Activated CD8-positive, alpha-beta memory T cell treated with anti-CD3 and anti-CD28 coated beads, Interleukin-2, amount 50 U/mL, for 48 hours (primary cell): ENCODE measurements at regions not wholly inside any gene's neighbourhood (a gene's known extent, or its start where the extent isn't known, plus 50 kb on each side); places are given as distances from the start of the nearest gene placed in this dataset.
"Not testable (repeated sequence)": the region's sequence is repeated elsewhere in the genome, so short reads cannot be mapped to it uniquely, and the experiment has no call there.

ENCODE experiments used
- DNase-seq: peaks from one replicate; pipeline ENCODE4 v3.0.0-alpha.2; 2020

DNA sequence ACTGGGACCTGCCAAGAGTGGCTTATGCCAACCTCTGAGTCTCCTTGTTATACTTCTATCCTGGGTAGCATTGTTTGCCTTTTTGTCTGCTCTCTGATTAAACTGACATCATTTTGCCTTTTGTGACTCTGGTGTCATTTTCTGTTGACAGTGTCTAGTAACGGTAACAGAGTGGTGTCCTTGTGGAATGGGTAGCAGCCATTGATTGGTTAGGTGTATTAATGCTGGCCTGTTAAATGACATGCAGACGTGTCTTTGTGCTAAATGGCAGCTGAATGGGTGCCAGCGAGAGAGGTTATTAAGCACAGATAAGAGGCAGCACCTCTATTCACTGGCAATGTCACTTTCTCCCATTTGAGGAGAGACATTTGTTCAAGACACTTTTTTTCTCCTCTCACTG is 1289.4 kb downstream of the PCDH9 start:
- DNase-seq: no peak

DNA sequence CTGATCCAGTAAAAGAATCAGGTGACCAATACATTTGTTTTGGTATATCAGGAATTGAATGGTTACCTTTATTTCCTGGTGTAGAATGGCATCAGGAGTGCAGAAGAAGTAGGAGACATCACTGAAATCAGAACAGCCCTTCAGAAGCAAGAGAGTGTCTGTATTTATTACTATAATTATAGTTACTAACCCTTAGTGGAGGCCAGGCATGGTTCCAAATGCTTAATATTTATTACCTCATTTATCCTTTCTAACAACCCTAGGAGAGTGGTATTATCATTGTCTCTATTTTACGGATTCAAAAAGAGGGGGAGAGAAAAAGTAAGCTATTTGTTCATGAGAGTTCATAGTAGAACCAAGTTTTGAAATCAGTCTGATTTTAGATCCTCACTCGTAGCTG is 1292.9 kb downstream of the PCDH9 start:
- no peak for DNase-seq

DNA sequence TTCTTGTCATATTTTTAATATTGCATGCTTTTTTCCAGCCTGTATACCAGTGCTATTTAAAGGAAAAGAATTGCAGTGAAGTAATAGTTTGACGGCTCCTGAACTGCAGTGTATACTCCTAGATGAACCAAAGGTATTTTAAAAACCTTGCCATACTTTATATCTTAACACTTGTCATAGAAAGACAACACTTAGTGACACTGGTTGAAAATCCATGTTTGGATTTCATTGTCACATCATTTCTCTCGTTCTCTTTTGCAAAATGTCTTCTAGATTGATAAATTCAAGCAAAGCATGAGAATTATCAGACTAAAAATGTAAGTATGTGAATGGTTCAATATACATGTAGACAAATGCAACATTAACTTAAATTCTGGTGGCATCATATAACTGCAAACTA is 1293.9 kb downstream of the PCDH9 start:
- no peak for DNase-seq

DNA sequence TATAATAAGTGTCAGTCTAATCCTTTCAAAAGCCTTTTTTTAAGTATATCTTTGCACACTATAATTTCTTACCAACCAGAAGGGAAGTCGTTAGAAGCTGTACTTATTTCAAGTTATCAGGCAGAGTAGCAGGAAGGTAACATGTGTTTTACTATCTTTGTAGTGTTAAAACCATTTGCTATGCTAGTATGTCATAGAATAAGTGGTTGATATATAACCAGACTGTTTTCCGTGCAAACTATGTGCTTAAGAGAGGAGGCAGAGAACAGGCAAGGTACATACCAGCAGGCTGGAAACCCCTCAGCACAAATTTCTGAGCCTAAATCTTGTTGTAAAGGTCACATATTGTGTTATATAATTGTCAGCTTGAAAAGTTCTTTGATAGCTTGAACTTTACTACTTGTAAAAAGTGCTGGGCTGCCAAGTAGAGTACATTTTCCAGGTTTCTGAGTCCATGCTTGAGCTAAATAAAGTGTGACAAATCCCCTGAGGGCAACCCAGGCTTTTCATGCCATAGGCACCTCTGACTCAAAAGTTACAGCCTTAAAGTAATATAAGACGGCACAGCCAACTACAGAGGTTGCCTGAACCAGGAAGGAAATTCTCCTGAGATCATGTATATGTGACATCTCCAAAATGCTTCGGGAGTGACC is 1297.4 kb downstream of the PCDH9 start:
- DNase-seq: no peak

DNA sequence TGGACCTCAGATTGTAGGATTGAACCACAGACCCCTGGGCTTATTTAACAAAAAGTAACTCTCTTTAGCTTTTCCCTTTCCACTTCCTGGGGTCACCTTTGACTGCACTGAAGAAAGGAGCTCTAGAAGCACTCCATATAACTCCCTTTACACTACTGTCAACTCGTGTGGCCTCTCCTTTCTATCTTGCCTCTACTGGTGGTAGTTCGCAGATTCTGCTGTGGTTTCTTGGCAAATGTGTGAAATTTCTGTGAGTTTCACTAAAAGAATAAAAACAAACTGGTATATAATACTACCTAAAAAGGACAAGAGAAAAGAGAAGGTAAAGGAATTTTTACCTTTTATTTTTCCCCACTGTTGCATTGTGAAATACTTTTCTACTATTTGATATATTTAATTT is 1298.1 kb downstream of the PCDH9 start:
- no peak for DNase-seq

DNA sequence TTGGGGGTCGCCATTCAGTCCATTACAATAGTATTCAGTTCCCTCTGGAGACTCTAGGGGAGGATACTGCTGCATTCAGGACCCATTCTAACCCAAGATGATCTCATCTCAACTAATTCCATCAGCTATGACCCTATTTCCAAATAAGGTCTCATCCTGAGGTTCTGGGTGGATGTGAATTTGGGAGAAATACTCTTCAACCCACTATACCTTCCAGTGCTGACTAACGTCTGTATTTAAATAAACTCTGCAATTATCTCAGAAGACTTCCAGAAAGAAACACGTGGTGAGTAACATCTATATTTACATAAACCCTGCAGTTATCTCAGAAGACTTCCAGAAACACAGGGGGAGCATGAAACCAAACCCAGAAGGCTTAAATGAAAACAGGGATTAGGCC is 1300.7 kb downstream of the PCDH9 start:
- DNase-seq: no peak

DNA sequence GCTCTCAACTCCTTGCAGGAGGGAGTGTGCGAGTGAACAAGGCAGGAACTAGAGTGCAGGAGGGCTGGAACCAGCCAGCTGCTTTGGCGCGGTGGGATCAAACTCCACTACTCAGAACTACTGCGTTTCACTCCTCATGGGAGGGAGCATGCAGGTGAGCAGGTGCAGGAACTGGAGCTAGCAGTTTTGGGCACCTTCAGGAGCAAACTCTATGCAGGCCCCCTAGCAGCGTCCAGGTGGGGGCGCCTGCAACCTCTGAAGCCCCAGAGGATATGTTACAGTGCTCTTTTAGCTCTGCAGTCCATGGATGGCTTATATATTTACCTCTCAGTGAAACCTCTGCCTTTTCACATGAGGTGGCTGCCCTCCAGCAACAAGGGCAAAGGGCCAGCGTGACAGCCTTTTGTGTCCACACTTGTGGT is 1303.4 kb downstream of the PCDH9 start:
- no peak for DNase-seq

DNA sequence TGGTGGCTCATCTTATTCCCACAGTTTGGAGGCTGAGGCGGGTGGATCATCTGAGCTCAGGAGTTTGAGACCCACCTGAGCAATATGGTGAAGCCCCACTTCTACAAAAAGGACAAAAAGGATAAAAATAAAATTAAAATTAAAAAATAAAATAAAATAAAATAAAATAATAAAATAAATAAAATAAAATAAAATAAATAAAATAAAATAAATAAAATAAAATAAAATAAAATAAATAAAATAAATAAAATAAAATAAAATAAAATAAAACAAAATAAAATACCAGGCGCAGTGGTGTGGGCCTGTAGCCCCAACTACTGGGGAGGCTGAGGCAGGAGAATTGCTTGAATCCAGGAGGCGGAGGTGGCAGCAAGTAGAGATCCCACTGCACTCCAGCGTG is 1307.3 kb downstream of the PCDH9 start:
- DNase-seq: not testable (repeated sequence)

DNA sequence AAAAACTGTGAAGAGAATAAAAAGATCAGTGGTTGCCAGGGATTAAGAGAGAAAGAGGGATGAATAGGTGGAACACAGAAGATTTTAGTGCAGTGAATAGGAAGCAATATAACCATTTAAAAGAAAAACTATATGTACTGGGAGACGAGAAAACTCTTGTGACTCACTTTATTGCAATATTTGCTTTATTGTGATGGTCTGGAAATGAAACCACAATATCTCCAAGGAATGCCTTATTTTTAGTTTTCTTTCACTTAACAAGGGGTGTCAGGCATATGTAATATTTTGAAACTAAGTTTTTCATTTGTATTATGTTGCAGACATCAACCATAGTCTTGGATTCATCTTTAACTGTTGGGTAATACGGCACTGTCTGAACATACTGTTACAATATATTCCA is 1308.2 kb downstream of the PCDH9 start:
- DNase-seq: no peak

DNA sequence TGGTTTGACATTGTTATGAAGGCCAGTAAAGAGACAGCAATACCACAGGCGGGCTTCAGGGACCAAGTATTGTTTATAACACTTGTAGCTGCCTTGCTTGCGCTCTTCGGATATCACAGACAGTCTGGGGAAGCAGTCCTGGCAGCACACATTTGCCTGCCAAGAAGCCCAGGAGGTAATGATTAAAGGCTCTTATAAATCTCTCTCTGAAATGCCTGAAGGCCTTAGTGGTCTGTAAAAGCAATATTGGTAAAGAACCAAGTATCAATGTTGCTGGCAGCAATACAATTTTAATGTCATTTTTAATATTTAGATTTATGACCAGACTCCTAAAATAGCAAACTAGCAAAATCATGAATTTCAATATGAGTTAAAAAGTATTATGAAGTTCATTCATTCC is 1312.4 kb downstream of the PCDH9 start:
- no peak for DNase-seq

DNA sequence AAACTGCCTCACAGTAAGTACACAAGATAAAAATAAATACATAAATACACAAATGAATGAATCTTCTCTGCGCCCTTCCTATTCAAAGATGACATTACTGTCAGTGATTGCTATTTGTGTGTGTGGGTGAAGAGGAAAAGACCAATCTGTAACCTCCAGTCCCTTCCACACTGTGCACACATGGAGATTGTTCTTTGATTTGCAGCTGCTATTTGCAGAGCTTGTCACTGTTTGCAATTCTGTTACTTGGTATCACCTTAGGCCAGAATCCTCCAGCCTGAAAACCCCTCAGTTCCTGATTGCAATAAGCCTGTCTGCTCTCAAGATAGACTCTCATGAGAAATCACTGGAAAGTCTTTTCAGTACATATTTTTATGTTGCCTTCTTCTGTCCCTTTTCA is 1314.9 kb downstream of the PCDH9 start:
- DNase-seq: no peak

DNA sequence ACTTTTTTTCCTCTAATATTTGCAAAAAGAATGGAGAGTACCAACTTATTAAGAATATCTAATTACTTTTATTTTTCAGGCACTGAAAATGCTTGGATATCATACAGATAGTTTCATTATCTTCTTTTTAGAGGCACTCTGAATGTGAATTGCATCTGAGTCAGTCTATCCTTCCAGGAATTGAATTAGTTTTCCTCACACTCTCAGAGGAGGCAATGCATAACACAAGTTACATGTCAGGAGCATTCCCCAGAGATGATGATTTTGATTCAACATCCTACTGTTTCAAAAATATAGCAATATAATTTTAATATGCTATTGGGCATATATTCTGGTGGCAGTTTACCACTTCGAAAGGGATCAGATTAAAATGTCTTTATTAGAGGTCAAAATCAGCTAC is 1315.4 kb downstream of the PCDH9 start:
- DNase-seq: no peak

DNA sequence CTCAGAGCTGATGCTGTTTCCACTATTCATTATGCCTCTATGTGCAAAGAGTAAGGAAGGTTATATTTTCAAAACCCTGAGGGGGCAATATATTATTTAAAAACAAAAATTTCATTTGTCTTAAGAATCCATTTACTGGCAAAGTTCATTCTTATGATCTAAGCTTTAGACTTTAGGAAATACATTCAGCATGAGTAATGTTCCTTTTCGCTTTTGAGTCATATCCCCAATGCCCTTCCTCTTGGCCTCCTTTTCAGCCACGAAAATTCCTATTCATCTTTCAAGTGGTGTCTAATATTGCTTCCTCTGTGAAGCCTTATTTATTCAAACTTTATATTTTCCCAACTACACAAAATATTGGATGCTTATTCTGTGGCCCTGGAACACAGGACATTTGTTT is 1317.0 kb downstream of the PCDH9 start:
- DNase-seq: no peak

DNA sequence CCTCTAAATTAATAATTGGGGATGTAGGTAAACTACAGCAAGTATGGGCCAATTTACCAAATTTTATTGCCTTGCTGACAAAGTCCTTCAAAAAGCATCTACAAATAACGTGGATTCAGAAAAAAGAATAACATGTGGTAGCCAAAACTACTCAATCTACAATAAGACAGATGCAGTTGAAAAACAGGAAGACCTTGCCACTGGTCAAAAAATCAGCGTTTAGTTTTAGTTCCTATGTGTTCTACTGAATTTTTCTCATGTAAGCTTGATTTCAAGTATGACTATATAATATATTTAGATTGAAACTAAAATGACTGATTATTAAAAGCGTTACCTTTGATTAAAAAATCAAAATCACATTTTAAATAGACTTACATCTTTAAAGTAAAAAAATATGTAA is 1317.6 kb downstream of the PCDH9 start:
- no peak for DNase-seq

DNA sequence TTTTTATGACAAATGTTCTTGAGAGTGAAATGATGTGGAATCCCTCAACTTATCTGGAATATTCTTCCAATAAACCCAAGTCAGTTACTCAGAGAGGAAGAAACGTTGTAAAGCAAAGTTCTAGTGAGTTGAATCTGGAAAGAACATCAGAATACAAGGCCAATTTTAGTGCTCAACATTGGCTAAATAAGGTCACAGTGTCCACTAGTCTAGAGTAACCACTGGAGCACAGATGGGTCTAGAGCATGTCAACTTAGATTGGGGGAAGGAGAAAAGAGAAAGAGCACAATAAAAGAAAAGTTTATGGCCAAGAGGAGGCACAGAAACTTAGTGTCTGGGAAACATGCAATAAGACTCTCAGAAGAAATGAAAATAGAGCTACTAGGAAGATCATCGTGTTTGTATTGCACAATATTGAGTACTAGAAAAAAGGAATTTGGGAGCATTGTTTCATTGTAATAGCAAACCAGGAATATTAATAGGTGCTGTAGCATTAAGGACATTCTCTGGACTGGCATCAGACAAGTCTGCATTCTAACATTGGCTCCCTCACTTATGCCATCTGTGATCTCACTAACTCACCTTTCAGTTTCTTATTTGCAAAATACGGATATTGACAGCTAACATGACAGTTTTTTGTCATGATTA is 1318.5 kb downstream of the PCDH9 start:
- no peak for DNase-seq

DNA sequence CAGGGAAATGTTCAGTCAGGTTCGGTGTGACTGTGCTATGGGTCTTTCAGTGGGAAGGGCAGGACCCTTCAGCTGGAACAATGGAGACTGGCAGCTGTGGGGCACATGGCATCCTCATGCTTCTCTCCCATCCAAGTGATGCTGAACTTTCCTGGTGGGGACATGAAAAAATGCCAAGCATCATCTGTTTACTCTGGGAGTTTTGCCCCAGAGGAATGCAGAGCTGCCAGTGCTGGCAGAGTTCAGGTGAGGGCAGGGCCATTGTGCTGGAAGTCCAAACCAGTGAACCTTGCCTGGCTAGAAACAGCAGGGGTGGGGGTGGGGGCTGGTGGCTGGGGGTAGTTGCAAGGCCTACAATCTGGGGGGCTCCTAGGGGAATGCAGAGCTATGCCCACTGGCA is 1320.6 kb downstream of the PCDH9 start:
- no peak for DNase-seq

DNA sequence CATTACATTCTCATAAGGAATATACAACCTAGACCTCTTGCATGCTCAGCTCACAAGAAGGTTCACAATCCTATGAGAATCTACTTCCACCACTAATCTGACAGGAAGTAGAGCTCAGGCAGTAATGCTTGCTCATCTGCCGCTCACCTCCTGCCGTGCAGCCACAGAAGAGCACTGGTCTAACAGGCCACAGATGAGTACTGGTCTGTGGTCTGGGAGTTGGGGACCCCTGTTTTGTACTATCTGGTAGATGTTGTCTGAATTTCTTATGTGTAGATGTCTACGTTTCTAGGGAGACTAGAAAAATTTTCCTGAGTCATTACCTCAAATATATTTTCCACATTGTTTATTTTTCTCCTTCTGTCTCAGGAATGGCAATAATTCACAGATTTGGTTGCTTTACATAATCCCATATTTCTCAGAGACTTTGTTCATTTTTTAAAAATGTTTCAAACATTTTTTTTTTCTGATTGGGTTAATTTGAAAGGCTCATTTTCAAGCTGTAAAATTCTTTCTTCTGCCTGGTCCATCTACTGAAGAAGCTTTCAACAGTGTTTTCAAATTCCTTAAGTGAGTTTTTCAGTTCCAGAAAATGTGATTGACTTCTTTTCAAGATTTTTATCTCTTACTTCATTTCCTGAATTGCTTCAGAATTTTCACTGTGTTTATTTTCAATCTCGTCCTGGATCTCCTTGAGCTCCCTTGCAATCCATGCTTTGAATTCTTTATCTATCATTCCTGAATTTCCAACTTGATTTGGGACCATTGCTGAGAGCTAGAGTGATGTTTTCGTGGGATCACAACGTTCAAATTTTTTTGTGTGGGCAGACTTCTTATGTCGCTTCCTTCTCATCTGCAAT is 1322.2 kb downstream of the PCDH9 start:
- DNase-seq: no peak

DNA sequence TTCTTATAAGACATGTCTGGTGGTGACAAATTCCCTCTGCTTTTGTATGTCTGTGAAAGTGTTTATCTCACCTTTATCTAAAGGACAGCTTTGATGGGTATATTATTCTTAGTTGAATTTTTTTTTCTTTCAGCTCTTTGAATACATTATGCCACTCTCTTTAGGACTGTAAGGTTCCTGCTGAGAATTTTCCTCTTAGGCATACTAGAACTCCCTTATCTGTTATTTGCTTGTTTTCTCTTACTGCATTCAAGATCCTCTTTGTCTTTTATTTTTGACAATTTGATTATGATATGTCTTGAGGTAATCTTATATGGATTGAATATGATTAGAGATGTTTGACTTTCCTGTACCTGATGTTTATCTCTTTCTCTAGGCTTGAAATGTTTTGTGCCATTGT is 1328.4 kb downstream of the PCDH9 start:
- DNase-seq: no peak

DNA sequence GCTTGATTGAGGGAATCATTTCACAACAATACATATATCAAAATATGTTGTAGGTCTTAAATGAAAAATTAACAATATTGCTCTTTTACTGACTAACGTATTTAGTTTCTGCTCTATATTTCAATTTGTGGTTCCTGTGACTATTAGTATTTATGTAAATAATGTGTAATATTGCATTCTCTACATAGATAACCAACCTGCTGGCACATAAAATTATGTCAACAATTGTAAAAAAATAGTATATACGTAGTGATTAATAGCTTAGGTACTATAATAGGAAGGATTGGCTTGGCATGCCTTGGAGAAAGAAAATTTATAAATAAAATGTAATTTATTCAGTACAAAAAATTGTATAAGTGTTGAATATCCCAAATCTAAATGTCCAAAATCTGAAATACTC is 1336.1 kb downstream of the PCDH9 start:
- no peak for DNase-seq

DNA sequence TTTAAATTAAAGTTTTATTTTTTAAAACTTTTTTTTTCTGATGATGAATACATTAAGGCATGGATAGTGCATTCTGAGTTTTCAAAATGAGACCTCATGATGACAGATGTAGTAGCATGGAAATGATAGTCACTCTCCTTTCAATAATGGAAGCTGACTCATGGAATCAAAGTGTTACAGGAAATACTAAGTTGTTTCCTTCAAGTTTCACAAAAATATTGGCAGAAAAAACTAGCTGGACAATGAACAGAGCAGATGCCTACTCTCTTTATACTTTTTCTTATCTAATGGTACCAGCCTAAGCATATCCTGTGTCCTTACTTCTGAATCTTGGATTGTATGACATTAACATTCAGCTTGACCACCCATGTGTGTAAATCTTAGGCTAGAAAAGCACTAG is 1337.3 kb downstream of the PCDH9 start:
- no peak for DNase-seq

DNA sequence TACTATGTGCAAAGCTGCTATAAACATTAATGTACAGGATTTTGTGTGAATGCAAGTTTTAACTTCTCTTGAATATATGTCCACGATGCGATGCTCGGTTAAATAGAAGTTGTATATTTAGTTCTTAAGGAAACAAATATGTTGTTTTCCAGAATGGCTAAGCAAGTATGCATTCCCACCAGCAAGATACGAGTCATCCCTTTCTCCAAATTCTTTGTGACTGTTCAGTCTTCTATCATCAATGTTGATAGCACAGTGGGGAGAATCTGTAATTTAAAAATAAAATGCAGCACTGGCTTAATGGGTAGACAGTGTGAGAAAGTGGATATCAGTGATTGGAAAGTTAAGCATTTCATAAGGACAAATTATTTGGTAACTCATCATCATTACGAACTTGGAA is 1340.8 kb downstream of the PCDH9 start:
- DNase-seq: no peak

DNA sequence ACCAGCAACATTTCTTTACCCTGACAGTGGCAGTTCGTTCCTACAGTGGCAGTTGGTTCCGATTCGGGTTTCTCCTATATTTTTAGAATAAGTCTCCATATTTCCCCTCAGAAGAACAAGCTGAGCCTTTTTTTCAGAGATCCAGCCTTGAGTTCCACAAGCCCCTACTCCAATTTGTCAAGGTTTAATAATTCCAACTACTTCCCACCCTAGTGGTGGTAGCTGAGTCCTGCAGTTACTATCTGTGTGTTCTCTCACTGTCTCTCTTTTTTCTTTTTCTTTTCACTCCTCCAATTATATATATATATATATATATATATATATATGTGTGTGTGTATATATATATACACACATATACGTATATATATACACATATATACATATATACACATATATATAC is 1347.3 kb downstream of the PCDH9 start:
- DNase-seq: no peak

DNA sequence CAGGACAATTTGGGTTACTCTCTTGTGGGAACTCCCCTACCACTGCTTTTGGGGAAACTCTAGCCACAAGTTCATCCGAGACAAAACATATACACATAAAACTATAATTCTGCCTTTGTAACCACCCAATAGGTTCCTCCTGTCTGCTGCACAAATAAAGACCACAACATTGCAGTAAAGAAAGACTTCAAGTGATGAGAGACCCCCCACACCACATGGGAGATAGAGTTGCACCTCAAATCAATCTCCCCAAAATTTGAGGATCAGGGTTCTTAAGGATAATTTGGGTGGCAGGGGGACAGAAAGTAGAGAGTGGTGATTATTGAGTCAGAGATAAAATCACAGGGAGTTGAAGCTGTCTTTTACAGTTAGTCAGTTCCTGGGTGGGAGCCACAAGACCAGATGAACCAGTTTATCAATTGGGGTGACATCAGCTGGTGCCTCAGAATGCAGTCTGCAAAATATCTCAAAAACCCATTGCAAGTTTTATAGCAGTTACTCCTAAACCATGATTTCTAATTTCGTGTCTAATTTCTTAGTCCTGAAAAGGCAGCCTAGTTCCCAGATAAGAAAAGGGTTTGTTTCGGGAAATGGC is 1348.5 kb downstream of the PCDH9 start:
- DNase-seq: no peak

DNA sequence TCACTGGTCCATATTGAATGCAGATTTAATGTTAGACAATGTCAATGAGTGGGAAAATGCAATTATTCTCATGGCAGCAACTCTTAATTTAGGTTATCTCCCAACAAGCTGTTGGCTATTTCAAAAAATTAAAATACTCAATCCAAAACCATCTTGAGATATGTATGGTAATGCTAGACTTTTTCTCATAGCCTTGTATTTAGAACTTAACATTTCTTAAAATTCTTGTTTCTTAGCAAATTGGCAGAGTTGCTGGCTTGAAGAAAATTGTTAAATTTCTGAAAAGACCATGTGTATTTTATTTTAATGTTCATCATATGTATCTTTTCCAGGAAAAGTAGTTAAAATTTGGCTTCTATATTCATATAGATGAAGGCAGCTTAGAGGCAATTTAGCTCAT is 1355.1 kb downstream of the PCDH9 start:
- no peak for DNase-seq
